HFF-Myc (cell line): ENCODE measurements at regions not wholly inside any gene's neighbourhood (a gene's known extent, or its start where the extent isn't known, plus 50 kb on each side); places are given as distances from the start of the nearest gene placed in this dataset.

Experiments used
- DNase-seq: peaks from one replicate; pipeline ENCODE4 v3.0.0-alpha.2; 2011; ENCODE audit warnings: low read depth; ENCODE audit errors: extremely low read depth
- H3K4me3 ChIP-seq: replicated peaks from 2 replicates; pipeline ENCODE4 v1.5.1; 2011; ENCODE audit warnings: low read depth, mild to moderate bottlenecking, control low read depth, low read length
- CTCF ChIP-seq: IDR thresholded peaks from 2 replicates; pipeline ENCODE4 v1.5.1; 2012; ENCODE audit warnings: mild to moderate bottlenecking, low read depth, low read length, control low read depth; ENCODE audit errors: missing control alignments

GRCh38 chr10:63717027-63717715 is 196.0 kb downstream of the REEP3 start:
- no peak overlapping the region for H3K4me3 ChIP-seq
- TF ChIP-seq CTCF = no peak
- no peak for DNase-seq

- no peak for TF ChIP-seq CTCF
- H3K4me3 ChIP-seq = no peak overlapping the region
- DNase-seq = no peak
Observed at GRCh38 chr10:63718006-63718405, 196.8 kb downstream of the REEP3 start.

- H3K4me3 ChIP-seq = no peak overlapping the region
- TF ChIP-seq CTCF = no peak
- no peak for DNase-seq
Observed at GRCh38 chr10:63718421-63718820, 197.2 kb downstream of the REEP3 start.

- no peak for DNase-seq
- TF ChIP-seq CTCF = no peak
- H3K4me3 ChIP-seq = no peak overlapping the region
Observed at GRCh38 chr10:63719226-63719856, 198.1 kb downstream of the REEP3 start.

- TF ChIP-seq CTCF = peak; percentile 84
- no peak for DNase-seq
Observed at GRCh38 chr10:63720072-63720537, 198.9 kb downstream of the REEP3 start.

GRCh38 chr10:63720676-63721075 is 199.5 kb downstream of the REEP3 start:
- H3K4me3 ChIP-seq = no peak overlapping the region
- DNase-seq = no peak
- TF ChIP-seq CTCF = no peak

More at GRCh38 chr10:63720072-63720537, 198.9 kb downstream of the REEP3 start:
- H3K4me3 ChIP-seq = no peak overlapping the region
